ENCODE measurements at regions not wholly inside any gene's neighbourhood (a gene's known extent, or its start where the extent isn't known, plus 50 kb on each side); places are given as distances from the start of the nearest gene placed in this dataset.

DNA sequence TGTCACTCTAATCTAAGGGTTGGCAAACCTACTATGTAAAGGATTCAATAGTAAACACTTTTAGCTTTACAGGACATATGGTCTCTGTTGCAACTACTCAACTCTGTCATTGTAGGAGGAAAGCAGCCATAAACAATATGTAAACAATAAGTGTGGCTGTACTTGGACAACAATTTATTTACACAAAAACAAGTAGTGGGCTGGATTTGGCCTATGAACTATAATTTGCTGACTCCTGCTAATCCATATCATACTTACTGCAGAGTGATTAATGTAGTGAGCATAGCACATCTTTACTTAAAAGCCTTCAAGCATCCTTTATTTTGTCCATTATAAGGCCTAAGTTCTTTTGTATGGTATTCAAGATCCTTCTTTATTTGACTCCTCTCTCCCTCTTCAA, 441.9 kb downstream of the ZIC1 start:
- DNase-seq (ENCODE audit: low spot score) = no peak

- no peak for DNase-seq (ENCODE audit: low spot score)
These were observed 445.4 kb downstream of the ZIC1 start for GRCh38 chr3:147854542-147854941.

GRCh38 chr3:147864754-147865354, 455.7 kb downstream of the ZIC1 start:
- DNase-seq (ENCODE audit: low spot score) = no peak

DNA sequence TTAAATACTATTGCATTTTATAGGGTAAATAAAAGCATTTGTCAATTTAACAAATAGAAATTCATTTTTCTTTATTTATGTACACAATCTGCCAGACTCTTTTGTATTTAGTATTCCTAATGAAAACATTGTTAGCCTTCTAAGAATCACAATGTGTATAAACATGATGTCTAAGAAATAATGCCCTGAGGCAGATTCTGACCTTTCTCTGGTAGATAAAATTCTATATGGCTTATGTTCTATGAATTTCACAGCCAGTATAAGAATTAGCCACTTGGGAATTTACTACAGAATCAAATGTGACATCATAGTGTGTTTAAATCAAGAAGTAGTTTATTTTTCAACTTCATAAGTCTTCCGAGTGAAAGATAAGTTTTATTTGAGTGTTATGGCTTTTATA, 457.4 kb downstream of the ZIC1 start:
- DNase-seq (ENCODE audit: low spot score) = no peak

DNA sequence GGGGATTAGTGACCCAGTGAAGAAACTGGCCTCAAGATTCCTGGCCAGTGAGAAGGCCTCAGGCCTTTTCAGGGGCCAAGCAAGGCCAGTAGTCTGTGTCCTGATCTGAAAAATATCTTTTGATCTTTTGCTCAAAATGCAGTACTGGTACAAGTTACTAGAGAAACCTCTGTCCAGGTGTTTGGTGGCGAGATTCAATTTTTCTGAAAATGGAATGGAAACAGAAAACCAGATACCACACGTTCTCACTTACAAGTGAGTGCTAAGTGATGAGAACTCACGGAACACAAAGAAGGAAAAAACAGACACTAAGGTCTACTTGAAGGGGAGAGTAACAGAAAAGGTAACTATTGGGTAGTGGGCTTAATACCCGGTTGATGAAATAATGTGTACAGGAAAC, 463.4 kb downstream of the ZIC1 start:
- DNase-seq (ENCODE audit: low spot score) = no peak

DNA sequence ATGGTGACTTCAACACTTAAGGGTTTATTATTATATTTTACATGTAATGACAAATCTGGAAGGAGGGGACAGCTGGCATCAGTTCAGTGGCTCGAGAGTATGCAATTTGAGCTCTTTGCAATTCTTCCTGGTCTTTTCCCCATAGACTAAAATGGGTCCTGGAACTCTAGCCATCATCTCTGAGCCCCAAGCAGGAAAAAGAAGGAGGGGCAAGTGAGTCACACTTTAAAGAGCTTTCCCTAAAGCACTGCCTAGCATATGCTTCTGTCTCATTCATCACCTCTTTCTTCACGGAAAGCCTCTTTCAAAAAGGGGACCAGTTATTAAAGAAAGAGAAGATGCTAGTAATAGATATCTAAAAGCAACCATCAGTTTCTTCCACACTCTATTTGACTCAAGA, 466.3 kb downstream of the ZIC1 start:
- DNase-seq (ENCODE audit: low spot score) = no peak

DNA sequence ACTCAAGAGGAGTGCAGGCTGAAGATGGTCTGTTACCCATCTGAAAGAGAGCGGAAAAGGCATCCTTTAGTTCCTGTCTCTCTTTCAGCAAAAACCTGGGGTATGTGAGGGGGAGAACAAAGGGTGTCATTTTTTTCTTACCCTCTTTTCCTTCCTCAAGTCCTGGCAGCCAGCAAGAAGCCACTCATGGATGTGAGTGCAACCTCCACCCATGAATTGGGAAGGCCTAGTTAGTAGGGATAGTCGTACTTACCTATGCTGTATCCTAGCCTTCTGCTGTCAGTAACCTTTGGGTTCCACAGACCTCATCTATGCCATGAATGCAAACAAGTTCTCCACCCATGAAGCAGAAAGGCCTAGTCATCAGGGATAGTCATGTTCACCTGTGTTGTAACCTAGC, 472.8 kb downstream of the ZIC1 start:
- DNase-seq (ENCODE audit: low spot score) = no peak

DNA sequence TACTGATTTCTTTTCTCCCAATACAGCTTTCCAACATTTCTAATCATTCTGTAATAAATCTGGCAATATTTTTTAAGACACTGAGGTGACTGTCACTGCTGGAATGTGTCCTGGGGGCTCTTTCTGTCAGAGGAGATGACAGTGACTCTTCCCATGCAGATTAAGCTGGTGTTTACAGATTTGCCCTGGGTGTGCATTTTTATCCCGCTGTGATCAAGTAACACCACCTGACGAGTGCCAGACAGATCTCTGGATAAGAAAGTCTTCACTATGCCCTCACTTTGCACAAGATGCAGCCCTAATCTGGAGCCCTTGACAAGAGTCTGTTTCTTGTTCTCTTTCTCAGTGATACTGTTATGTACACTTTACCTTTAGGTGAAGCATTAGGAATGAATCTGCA, 477.7 kb downstream of the ZIC1 start:
- no peak for DNase-seq (ENCODE audit: low spot score)

DNA sequence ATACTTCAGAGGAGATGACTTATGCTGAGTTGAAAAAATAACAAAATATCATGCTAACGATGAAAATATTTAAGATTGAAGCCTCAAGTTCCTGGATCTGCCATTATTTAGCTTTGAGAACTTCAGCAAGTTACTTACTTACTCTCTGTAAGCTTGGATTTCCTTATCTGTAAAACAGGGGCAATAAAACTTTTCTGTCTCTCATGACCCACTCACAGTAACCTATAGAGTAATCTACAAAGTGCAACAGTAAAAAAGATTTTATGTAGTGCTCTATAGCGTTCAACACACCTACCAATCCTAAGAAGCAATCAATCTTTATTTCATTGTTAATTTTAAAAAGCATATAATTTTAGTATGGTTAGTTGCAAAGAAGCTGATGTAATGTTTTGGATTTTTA, 478.6 kb downstream of the ZIC1 start:
- no peak for DNase-seq (ENCODE audit: low spot score)

GRCh38 chr3:147890114-147890513, 480.9 kb downstream of the ZIC1 start:
- DNase-seq (ENCODE audit: low spot score) = no peak

DNA sequence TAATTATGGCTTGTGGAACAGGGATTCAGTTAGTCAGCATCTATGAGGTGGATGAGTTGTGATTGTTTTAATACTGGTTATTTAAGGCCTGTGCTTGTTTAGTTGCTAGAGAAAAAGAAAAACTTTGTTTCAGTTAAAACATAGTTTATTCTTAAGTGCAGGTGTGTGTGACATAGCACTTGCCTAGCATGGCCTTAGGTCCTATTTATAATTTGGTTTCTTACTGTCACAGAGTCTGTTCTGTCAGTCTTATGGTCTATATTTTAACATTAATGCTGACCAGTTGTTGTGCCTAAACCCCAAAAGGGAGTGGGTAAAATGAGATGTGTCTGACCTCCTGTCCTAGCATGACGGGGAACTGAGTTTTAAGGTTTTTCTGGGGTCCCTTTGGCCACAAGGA, 486.3 kb downstream of the ZIC1 start:
- no peak for DNase-seq (ENCODE audit: low spot score)

DNA sequence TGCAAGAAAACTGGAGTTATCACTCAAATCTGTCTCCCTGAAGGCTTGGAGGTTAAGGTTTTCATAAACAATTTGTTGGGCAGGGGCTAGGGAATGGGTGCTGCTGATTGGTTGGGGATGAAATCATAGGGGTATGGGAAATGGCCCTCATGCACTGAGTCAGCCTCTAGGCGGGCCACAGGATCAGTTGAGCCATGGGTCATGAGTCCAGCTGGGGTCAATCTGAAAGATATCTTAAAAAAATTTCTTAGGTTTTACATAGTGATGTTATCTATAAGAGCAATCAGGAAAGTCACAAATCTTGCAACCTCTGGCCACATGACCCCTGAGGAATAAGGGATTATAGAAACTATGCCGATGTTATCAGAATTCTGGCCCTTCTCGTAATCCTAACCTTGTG, 491.7 kb downstream of the ZIC1 start:
- no peak for DNase-seq (ENCODE audit: low spot score)

- no peak for DNase-seq (ENCODE audit: low spot score)
These were observed 493.9 kb downstream of the ZIC1 start for GRCh38 chr3:147903026-147903425.

GRCh38 chr3:147904421-147904820, 495.3 kb downstream of the ZIC1 start:
- DNase-seq (ENCODE audit: low spot score) = no peak

- DNase-seq (ENCODE audit: low spot score) = no peak
These were observed 497.1 kb downstream of the ZIC1 start for GRCh38 chr3:147906285-147906684.

GRCh38 chr3:147914532-147914931, 505.4 kb downstream of the ZIC1 start:
- DNase-seq (ENCODE audit: low spot score) = no peak

DNA sequence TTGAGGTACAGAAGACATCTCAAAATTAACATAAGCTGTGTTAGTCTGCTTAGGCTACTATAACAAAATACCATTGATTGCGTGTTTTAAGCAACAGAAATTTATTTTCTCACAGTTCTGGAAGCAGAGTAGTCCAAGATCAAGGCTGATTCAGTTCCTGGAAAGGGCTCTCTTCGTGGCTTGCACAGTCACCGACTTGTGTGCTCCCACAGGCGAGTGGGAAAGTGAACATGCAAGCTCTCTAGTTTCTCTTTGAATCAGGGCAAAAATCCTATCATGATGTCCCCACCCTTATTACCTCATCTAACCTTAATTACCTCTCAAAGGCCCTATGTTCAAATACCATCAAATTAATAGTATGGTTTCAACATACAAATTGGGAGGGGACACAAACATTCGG, 505.9 kb downstream of the ZIC1 start:
- no peak for DNase-seq (ENCODE audit: low spot score)

- no peak for DNase-seq (ENCODE audit: low spot score)
These were observed 510.3 kb downstream of the ZIC1 start for GRCh38 chr3:147919496-147919895.

GRCh38 chr3:147921051-147921450, 511.9 kb downstream of the ZIC1 start:
- no peak for DNase-seq (ENCODE audit: low spot score)

- DNase-seq (ENCODE audit: low spot score) = no peak
These were observed 515.6 kb downstream of the ZIC1 start for GRCh38 chr3:147924755-147925154.

DNA sequence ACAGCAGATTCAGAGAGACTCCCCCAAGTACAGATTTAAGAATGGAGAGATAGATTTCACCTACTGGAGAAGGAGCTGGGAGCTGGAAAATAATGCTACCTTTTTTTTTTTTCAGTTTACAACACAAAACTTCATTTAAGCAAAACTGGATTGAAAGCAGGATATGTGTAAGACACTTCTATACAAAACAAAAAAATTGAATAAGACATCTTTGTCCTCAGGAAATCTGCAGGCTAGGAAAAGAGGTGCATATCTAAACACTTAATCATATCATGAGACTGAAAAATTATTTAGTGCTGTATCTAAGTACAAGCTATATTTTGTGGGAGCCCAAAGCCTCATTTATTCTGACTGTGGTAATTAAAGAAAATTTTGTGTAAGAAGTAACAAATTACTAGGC, 516.1 kb downstream of the ZIC1 start:
- DNase-seq (ENCODE audit: low spot score) = no peak

- DNase-seq (ENCODE audit: low spot score) = no peak
These were observed 521.2 kb downstream of the ZIC1 start for GRCh38 chr3:147930232-147930807.

- no peak for DNase-seq (ENCODE audit: low spot score)
These were observed 525.5 kb downstream of the ZIC1 start for GRCh38 chr3:147934451-147935180.

DNA sequence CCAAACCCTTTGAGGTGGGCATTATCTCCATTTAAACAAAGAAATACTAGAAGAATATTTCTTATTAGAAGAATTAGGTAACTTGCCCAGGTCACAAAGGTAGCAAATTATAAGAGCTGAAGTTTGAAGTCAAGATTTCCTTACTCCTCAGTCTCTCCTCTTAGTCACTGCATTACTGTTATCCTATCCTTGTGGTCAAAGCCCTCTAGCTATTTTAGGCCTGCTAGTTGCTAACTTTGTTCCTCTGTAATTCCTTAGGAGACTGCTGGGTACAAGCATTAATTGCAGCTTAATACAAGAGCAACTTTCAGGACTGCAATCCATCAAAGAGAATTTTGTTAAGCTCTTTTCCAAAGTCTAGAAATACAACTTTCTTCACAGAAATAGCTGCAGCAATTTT, 528.2 kb downstream of the ZIC1 start:
- DNase-seq (ENCODE audit: low spot score) = no peak
